ENCODE measurements at regions not wholly inside any gene's neighbourhood (a gene's known extent, or its start where the extent isn't known, plus 50 kb on each side); places are given as distances from the start of the nearest gene placed in this dataset.

DNA sequence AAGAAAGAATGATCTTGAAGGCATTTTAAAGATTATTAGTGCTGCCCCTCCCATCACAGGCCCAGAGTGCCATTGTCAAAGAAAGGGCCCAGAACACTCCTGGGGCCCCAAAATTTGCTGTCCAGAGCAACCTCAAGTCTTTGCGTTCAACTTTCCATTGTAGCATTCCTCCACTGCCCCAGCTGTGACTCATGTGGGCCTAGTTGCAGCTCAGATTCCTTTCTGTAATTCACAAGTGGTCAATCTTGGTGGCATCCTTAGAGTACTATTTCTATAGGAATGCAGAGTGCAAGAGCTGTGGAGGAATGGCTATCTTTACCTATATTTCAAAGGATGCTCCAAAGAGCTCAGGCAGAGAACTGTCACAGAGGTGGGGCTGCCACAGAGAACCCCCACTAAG is 1500.8 kb upstream of the IGFBP7 start:
- Mint-ChIP-seq H3K4me3 (no peak overlapping the region), H3K36me3 (ENCODE audit: low read depth) (no peaks in the 10 kb centered on the region), H3K4me1 (no peaks in the 10 kb centered on the region), H3K27ac (no peak overlapping the region), H3K9me3 (no peaks in the 10 kb centered on the region), H3K27me3 (ENCODE audit: low read depth, poor library complexity) (no peaks in the 10 kb centered on the region)
- DNase-seq = no peak
- TF ChIP-seq, protein P1, sequence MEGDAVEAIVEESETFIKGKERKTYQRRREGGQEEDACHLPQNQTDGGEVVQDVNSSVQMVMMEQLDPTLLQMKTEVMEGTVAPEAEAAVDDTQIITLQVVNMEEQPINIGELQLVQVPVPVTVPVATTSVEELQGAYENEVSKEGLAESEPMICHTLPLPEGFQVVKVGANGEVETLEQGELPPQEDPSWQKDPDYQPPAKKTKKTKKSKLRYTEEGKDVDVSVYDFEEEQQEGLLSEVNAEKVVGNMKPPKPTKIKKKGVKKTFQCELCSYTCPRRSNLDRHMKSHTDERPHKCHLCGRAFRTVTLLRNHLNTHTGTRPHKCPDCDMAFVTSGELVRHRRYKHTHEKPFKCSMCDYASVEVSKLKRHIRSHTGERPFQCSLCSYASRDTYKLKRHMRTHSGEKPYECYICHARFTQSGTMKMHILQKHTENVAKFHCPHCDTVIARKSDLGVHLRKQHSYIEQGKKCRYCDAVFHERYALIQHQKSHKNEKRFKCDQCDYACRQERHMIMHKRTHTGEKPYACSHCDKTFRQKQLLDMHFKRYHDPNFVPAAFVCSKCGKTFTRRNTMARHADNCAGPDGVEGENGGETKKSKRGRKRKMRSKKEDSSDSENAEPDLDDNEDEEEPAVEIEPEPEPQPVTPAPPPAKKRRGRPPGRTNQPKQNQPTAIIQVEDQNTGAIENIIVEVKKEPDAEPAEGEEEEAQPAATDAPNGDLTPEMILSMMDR (IDR thresholded peaks at IDR 0.05) = no peak

DNA sequence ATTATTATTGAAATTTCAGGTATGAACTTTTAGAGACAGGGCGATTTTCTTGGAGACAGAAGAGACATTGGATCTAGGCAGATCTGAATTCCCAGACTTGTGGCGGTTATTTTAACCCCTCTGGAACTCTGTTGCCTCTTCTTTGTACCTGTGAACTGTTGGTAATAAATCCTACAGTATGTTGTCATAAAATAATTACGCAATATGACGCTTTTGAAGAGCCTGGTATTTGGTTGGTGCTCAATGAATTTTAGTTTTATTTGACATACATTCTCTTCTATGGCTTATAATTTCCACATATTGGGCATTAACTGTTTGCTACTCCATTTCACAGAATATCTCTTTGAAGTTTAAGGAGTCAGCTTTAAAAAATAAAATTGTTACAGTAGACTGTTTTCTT is 1496.1 kb upstream of the IGFBP7 start:
- H3K27ac Mint-ChIP-seq = no peak overlapping the region
- H3K4me3 Mint-ChIP-seq = no peak overlapping the region
- DNase-seq = no peak
- TF ChIP-seq, protein P1 (IDR thresholded peaks at IDR 0.05) = no peak
- H3K27me3 Mint-ChIP-seq (ENCODE audit: low read depth, poor library complexity) = no peaks in the 10 kb centered on the region
- H3K9me3 Mint-ChIP-seq = no peaks in the 10 kb centered on the region
- H3K4me1 Mint-ChIP-seq = no peaks in the 10 kb centered on the region
- no peaks in the 10 kb centered on the region for H3K36me3 Mint-ChIP-seq (ENCODE audit: low read depth)

DNA sequence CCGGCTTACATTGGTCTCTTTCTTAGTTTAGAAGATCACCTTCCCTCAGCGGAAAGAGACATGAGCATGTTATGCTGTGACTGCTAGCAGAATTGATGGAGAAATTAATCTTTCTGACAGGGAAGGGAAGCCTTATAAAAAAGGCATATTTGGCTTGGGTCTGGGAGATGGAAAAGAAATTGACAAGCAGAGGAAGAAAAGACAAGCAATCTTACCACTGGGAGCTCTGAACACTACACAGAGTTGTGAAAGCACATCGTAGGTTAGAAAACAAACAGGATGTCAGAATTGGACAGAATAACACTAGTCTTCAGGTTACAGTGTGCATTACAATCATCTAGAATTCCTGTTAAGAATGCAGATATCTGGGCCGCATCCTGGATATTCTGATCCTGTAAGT is 1493.8 kb upstream of the IGFBP7 start:
- H3K9me3 Mint-ChIP-seq = no peaks in the 10 kb centered on the region
- H3K36me3 Mint-ChIP-seq (ENCODE audit: low read depth) = no peaks in the 10 kb centered on the region
- TF ChIP-seq, protein P1 (IDR thresholded peaks at IDR 0.05) = no peak
- no peak for DNase-seq
- no peak overlapping the region for H3K4me3 Mint-ChIP-seq
- no peaks in the 10 kb centered on the region for H3K4me1 Mint-ChIP-seq
- no peaks in the 10 kb centered on the region for H3K27me3 Mint-ChIP-seq (ENCODE audit: low read depth, poor library complexity)
- no peak overlapping the region for H3K27ac Mint-ChIP-seq

DNA sequence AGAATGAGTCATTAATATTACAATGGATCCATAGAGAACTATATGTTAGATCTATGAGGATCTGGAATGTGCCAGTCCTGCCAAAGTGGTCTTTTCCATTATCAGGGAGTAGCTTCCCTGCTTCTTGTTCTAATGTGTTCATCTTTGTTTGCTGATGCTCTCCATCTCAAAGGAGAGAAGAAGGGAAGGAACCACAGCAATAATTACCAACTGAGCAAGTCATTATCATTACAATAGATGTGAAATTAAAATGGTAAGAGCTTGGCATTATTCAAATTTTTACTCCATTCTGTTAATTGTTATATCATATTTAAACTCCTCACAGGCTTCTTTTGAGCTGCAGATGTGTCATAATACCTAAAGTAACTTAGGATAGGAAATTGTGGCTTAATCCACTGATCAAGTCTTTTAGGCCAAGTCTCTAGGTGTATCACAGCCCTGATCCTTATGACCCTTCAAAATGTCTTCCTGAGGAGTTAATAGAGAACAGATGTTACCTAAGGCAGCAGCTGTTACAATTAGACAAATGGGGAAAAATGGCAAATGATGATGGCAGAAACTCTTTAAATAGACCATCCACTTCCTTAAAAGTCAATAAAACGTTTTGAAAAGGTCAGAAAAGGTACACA is 1492.7 kb upstream of the IGFBP7 start:
- H3K27me3 Mint-ChIP-seq (ENCODE audit: low read depth, poor library complexity) = no peaks in the 10 kb centered on the region
- no peak overlapping the region for H3K27ac Mint-ChIP-seq
- H3K4me3 Mint-ChIP-seq = no peak overlapping the region
- TF ChIP-seq, protein P1 (IDR thresholded peaks at IDR 0.05) = no peak
- H3K9me3 Mint-ChIP-seq = no peaks in the 10 kb centered on the region
- no peaks in the 10 kb centered on the region for H3K36me3 Mint-ChIP-seq (ENCODE audit: low read depth)
- H3K4me1 Mint-ChIP-seq = no peaks in the 10 kb centered on the region
- DNase-seq = no peak

DNA sequence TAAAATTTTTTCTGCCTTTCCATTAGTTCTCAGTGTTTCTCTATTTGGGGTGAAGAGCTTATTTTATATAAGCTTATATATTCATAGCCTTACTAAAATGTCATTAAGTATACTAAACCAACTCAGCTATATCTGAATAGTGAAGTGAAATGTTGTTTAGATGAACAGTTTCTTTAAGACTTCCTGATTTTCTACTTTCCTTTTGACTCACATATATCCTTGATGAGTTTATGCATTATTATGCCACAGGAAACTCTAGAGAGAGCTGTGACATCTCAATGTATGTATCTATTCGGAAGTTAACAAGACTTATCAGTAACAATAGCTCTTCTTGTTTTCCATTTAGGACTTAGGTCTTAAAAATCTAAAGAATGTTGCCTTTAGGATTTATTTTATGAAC is 1491.8 kb upstream of the IGFBP7 start:
- no peaks in the 10 kb centered on the region for H3K36me3 Mint-ChIP-seq (ENCODE audit: low read depth)
- H3K27ac Mint-ChIP-seq = no peak overlapping the region
- no peaks in the 10 kb centered on the region for H3K4me1 Mint-ChIP-seq
- no peaks in the 10 kb centered on the region for H3K27me3 Mint-ChIP-seq (ENCODE audit: low read depth, poor library complexity)
- no peaks in the 10 kb centered on the region for H3K9me3 Mint-ChIP-seq
- H3K4me3 Mint-ChIP-seq = no peak overlapping the region
- TF ChIP-seq, protein P1 (IDR thresholded peaks at IDR 0.05) = no peak
- no peak for DNase-seq

DNA sequence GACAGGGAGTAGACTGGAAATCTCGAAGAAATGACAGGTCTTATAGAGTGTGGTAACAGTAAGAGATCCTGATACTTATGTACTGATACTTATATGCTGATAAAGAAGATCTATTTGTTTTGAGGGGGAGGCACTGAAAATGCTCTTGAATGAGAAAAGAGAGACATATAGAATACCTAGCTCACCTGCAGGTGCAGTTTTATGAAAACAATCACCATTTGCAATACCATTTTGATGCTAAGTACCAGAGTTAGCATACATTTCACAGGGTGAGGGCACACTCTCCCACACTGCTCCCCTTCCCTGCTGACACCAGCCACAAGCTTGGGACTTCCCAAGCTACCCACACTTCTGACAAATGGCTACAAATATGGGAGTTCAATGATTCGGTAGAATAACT is 1490.1 kb upstream of the IGFBP7 start:
- no peaks in the 10 kb centered on the region for H3K27me3 Mint-ChIP-seq (ENCODE audit: low read depth, poor library complexity)
- TF ChIP-seq, protein P1 (IDR thresholded peaks at IDR 0.05) = no peak
- no peaks in the 10 kb centered on the region for H3K4me1 Mint-ChIP-seq
- H3K27ac Mint-ChIP-seq = no peak overlapping the region
- no peak overlapping the region for H3K4me3 Mint-ChIP-seq
- no peaks in the 10 kb centered on the region for H3K36me3 Mint-ChIP-seq (ENCODE audit: low read depth)
- no peaks in the 10 kb centered on the region for H3K9me3 Mint-ChIP-seq
- no peak for DNase-seq
